ENCODE measurements at regions not wholly inside any gene's neighbourhood (a gene's known extent, or its start where the extent isn't known, plus 50 kb on each side); places are given as distances from the start of the nearest gene placed in this dataset.

DNA sequence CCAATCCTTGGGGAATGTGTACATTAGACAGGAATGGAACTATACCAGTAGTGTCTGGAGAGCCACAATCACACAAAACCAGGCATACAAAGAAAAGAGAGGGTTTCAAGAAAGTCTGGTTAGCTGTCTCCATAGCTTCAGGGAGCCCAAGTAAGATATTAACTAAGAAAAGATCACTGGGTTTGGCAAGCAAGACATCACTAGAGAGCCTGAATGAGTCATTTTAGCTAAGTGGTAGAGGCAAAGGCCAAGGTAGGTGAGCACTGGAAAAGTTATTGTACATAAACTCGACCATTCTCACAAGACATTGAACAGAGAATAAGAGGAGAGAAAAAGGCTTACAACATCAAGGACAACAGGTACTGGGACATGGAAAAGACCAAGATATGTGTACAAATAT is 143.8 kb upstream of the ARL4C start:
- H3K9me3 Mint-ChIP-seq (ENCODE audit: low read depth) = peaks cover 24% of the 10 kb centered on the region
- H3K36me3 Mint-ChIP-seq (ENCODE audit: insufficient read depth) = peaks cover 4% of the 10 kb centered on the region
- no peak overlapping the region for H3K4me3 Mint-ChIP-seq (ENCODE audit: low read depth)
- DNase-seq (ENCODE audit: low spot score, unreplicated experiment) = no peak
- no peaks in the 10 kb centered on the region for H3K27me3 Mint-ChIP-seq
- no peak for TF ChIP-seq CTCF (IDR thresholded peaks at IDR 0.05; ENCODE audit: unreplicated experiment)
- no peaks in the 10 kb centered on the region for H3K4me1 Mint-ChIP-seq (ENCODE audit: low read depth)
- H3K27ac Mint-ChIP-seq = peak overlapping the region; percentile 26

DNA sequence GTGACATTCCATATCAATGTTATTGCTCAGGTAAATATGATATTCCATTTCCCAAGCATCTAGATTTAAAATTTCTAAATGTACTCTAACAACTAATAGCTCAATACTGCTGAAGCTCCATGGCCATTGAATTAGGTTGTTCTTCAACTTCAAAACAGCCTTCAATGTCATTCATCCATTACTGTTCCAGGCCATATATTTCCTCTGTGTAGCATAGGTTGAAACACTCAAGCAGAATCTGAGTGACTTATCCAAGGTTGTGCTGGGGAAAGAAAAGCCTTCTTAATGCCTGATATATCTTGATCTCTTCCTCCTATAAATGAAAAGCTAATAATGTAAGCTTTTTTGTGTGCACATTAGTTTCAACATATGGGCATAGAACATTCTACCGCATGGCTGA is 142.1 kb upstream of the ARL4C start:
- Mint-ChIP-seq H3K27me3 (no peaks in the 10 kb centered on the region), H3K4me3 (ENCODE audit: low read depth) (no peak overlapping the region), H3K4me1 (ENCODE audit: low read depth) (no peaks in the 10 kb centered on the region), H3K9me3 (ENCODE audit: low read depth) (peaks cover 24% of the 10 kb centered on the region), H3K36me3 (ENCODE audit: insufficient read depth) (peaks cover 4% of the 10 kb centered on the region), H3K27ac (no peak overlapping the region)
- TF ChIP-seq CTCF (IDR thresholded peaks at IDR 0.05; ENCODE audit: unreplicated experiment) = no peak
- DNase-seq (ENCODE audit: low spot score, unreplicated experiment) = no peak

DNA sequence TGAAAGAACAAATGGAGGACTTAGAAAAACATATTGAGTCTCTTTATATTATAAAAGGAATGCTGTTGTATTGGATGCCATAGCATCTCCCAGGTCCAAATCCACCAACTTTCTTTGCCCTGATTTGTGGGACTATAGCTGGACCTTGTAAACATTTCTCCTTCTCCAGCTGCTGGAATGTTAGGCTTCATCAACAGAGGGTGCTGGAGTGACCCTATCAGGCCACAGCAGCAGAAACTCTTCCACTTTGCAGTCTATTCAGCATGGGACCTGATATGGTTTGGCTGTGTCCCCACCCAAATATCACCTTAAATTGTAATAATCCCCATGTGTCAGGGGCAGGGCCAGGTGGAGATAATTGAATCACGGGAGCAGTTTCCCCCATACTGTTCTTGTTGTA is 138.4 kb upstream of the ARL4C start:
- H3K27ac Mint-ChIP-seq = no peak overlapping the region
- H3K4me3 Mint-ChIP-seq (ENCODE audit: low read depth) = no peak overlapping the region
- H3K4me1 Mint-ChIP-seq (ENCODE audit: low read depth) = peaks cover 3% of the 10 kb centered on the region
- peaks cover 16% of the 10 kb centered on the region for H3K27me3 Mint-ChIP-seq
- H3K9me3 Mint-ChIP-seq (ENCODE audit: low read depth) = peaks cover 10% of the 10 kb centered on the region
- DNase-seq (ENCODE audit: low spot score, unreplicated experiment) = no peak
- TF ChIP-seq CTCF (IDR thresholded peaks at IDR 0.05; ENCODE audit: unreplicated experiment) = no peak
- peaks cover 3% of the 10 kb centered on the region for H3K36me3 Mint-ChIP-seq (ENCODE audit: insufficient read depth)

DNA sequence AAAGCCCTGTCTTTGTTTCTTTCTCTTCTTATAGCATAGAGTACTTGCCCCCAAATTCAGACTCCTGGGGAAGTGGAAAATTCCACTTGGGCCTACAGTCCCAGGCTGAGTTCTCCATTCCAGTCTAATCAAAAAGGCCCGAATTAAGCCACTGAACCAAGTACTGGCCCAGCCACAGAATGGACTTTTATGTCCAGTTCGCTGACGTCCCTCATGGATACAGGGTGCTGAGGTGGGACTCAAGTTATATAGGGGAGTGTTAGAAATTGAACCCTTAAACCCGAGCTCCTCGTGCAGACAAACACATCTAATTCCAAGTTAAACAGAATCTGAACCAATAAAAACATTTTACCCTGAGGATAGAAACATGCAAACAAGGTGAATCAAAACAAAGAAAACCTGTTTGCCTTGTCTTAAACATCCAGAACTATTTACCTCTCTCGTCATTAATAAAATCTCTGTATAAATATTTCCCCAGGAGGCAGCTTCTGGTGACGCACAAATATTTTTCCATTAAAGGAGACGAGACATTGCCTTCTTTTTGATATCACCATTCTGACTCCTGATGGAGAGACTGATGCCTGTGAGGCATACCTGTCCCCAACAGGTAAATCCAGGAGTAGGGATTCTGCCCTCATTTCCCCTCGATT is 136.8 kb upstream of the ARL4C start:
- Mint-ChIP-seq H3K4me3 (ENCODE audit: low read depth) (no peak overlapping the region), H3K4me1 (ENCODE audit: low read depth) (peaks cover 3% of the 10 kb centered on the region), H3K27me3 (peaks cover 16% of the 10 kb centered on the region), H3K9me3 (ENCODE audit: low read depth) (peaks cover 10% of the 10 kb centered on the region), H3K36me3 (ENCODE audit: insufficient read depth) (peaks cover 3% of the 10 kb centered on the region), H3K27ac (peak overlapping the region; percentile 65)
- TF ChIP-seq CTCF (IDR thresholded peaks at IDR 0.05; ENCODE audit: unreplicated experiment) = no peak
- DNase-seq (ENCODE audit: low spot score, unreplicated experiment) = no peak

DNA sequence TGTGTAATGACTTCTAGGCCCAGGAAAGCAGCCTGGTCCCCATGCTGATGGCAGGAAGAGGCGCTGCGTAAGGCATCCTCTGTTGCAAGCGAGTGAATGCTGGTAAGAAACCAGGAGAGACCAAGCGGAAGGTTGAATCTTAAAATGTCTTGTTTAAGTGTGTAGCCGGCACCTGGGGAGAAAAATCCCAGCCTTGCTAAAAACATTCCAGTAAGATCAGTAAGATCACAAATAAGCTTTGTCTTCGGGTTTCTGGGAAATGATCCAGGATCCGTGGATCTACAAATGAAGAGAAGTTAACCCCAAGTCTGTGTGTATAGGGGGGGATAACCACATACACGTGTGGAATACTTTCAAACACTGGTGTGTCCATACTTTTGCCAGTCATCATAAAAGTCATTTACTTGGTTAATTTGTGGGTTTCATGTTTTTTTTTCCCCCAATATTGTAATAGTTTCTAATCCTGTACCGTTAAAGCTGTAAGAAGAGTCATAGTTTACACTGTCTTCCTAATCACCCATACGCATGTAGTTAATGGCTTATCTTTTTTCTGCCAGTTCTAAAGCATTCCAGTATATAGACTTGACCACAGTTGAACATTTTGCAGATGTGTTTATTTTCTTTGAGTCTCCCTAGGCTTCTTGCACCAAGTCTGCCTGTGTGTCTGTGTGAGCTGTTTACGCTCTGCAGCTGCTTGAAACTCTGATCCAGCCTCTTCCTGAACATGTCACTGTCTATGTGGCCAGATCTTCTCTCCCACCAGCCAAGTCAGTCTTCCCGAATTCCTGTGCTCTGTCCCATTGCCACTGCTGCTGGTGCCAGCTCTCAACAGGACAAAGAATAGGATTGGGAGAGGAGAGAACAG is 135.9 kb upstream of the ARL4C start:
- peaks cover 16% of the 10 kb centered on the region for H3K27me3 Mint-ChIP-seq
- DNase-seq (ENCODE audit: low spot score, unreplicated experiment) = no peak

More for the DNA sequence above, 135.9 kb upstream of the ARL4C start:
- TF ChIP-seq CTCF (IDR thresholded peaks at IDR 0.05; ENCODE audit: unreplicated experiment) = no peak
- peaks cover 3% of the 10 kb centered on the region for H3K36me3 Mint-ChIP-seq (ENCODE audit: insufficient read depth)
- no peak overlapping the region for H3K4me3 Mint-ChIP-seq (ENCODE audit: low read depth)
- peaks cover 3% of the 10 kb centered on the region for H3K4me1 Mint-ChIP-seq (ENCODE audit: low read depth)
- H3K27ac Mint-ChIP-seq = no peak overlapping the region
- peaks cover 10% of the 10 kb centered on the region for H3K9me3 Mint-ChIP-seq (ENCODE audit: low read depth)

Measured in progenitor cell of endocrine pancreas (in vitro differentiated cells).